DMS79 (cell line): ENCODE measurements at regions not wholly inside any gene's neighbourhood (a gene's known extent, or its start where the extent isn't known, plus 50 kb on each side); places are given as distances from the start of the nearest gene placed in this dataset.
"Not testable (repeated sequence)": the region's sequence is repeated elsewhere in the genome, so short reads cannot be mapped to it uniquely, and the experiment has no call there.

Experiments
- DNase-seq: peaks from one replicate; lab custom pipeline; 2025; lab: John Stamatoyannopoulos, UW

GRCh38 chr6:85838351-85839119 lies 195.8 kb upstream of the SYNCRIP start:
- DNase-seq, result not testable (repeated sequence)

GRCh38 chr6:85828973-85829372 lies 186.3 kb upstream of the SYNCRIP start:
- DNase-seq, result no peak

DNA sequence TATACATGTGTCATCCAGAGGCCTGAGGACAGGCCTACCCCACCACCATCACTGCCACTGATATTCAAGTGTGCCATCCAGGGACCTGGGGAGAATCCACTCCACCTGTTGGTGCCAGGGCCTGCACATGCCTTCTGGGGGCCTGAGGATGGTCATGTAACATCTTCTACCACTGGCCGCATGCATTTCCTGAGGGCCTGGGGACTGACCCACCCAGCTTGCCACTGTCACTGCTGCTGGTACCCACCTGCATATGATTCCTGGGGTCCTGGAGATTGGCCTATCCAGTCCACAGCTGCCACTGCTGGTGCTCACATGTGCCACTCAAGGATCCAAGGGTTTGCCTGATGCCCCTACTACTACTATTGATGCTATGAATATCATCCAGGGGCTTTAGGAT lies 184.3 kb upstream of the SYNCRIP start:
- no peak for DNase-seq

- no peak for DNase-seq
Observed at GRCh38 chr6:85824329-85824728, 181.6 kb upstream of the SYNCRIP start.

DNA sequence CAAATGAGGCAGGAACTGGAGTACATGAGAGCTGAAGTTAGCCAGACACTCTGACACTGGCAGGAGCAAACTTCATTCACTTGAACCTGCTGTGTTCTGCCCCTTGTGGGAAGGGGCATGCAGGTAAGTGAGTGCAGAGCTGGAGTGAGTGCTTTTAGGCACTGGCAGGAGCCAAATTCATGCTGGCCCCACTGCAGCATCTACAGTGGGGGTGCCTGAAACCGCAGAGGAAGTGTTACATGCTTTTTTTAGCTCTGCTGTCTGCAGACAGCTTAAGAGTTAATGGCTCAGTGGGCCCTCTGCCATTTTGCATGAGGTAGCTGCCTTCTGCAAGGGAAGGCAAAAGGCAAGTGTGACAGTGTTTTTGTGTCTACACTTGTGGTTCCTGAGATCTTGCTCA lies 167.9 kb upstream of the SYNCRIP start:
- no peak for DNase-seq

DNA sequence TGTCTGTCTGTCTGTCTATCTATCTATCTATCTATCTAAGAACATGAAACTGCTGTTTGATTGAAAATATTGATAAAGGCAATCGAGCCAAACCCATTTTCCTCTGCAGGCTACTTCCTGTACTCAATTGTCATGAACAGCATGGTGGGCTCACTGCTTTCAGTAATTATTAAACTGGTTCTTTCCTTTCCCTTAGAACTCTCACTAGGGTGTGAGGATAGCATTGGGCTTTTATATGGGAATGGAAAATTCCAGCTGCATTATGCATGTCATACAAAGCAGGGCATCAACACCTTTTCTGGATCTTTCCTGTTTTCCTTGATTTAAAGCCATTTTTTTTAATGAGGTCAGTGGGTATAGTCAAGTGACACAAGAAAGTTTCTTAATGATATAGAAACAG lies 161.0 kb upstream of the SYNCRIP start:
- no peak for DNase-seq

DNA sequence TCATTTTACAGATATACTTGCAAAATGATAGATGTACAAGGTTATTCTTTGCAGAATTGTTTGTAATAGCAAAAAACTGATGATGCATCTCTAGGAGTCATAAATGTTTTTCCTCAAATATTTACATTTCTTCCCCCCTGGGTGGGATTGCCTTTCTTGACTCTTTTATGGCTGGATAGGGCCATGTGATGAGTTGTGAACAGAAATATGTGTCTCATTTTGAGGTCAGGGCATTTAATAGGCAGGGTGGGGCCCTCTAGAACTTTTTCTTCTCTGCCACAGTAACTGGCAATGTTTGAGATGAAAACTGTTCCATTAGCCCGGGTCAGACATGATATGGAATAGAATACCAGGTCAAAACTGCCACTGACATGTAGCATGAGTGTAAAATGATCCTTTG lies 159.5 kb upstream of the SYNCRIP start:
- DNase-seq, result no peak

DNA sequence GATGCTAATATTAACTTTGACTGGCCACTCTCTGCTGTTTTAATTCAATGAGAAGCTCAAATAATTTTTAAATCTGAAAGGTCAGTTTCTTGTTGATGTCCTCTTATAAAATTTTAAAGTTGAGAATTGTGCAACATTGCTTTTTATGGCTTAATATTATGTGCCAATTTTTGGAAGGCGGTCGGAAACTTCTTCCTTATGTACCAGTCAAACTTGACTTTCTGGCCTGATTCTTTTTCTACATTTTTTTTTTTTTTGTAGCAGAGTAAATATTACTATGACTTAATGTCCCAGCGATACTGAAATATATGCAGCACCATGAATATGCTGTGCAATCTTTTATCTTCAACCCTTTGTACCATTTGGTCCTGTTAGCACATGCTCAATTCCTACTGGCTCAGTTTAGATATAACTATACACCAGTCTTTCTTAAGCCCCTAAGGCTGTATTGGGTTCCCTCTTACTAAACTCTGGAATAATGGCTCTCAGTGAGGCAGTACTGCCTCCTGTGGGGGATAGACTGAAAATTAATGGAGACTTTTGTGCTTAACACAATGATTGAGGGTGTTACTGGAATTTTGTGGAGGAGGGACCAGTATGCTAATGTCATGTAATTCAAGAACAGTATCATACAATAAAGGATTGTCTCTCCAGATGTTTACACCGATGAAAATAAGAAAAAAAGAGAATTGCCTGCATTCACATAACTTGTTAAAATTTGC lies 156.4 kb upstream of the SYNCRIP start:
- no peak for DNase-seq

DNA sequence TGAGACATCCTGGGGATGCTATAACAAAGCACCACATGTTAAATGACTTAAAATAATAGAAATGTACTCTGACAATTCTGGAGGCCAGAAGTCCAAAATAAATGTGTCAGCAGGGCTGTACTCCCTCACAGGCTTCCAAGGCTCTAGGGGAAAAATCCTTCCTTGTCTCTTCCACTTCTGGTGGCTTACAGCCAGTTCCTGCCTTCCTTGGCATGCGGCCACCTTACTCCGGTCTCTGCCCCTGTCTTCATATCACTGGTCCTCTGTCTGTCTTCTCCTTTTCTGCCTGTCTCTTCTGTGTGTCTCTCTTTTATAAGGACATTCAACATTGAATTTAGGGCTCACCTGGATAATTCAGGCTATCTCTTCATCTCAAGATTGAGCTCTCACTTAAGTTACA lies 155.3 kb upstream of the SYNCRIP start:
- no peak for DNase-seq

DNA sequence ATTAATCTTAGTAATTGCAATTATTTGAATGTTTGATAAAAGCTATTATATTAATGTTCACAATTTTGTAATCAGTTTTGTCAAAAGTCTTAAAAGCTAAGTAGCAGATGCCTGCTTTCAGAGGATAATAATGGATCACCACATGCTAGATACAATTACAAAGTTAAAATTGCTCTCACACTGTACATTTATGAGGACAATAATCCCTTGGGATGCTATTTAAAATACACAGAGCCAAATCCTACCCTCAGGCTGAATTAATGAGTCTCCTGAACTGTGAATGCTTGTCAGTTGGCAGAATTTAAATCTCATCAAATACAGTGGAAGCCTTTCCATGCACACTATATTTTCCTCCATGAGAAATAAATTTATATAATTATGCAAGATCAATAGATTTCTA lies 153.3 kb upstream of the SYNCRIP start:
- DNase-seq, result no peak

- DNase-seq, result no peak
Observed at GRCh38 chr6:85792254-85792653, 149.6 kb upstream of the SYNCRIP start.

DNA sequence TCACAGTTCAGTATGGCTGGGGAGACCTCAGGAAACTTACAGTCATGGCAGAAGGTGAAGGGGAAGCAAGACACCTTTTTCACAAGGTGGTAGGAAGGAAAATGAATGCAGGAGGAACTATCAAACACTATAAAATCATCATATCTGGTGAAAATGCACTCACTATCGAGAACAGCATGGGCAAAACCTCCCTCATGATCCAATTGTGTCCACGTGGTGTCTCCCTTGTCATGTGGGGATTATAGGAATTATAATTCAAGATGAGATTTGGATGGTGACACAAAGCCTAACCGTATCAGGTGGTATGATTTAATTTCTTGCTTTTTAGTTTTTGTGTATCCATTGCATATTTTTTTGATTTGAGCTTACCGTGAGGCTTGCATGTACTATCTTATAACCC lies 133.2 kb upstream of the SYNCRIP start:
- no peak for DNase-seq

DNA sequence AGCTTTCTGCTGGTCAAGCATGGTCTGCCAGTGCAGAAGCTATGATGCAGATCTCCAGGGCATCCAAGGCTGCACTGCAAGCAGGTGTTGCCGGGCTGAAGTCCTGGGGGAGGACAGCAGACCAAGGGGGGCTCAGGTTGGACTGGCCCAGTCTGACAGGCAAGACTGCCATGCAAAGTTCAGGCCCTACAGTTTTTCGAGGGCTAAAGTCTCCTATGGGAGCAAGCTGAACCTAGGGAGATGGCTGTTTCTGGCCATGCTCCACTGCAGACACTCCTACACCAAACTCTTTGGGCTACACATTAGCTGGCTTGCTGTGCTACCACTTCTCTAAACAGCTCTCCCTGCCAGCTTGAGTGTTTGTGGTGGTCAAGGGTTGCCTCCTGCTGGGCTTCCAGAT lies 130.0 kb upstream of the SYNCRIP start:
- DNase-seq, result no peak

DNA sequence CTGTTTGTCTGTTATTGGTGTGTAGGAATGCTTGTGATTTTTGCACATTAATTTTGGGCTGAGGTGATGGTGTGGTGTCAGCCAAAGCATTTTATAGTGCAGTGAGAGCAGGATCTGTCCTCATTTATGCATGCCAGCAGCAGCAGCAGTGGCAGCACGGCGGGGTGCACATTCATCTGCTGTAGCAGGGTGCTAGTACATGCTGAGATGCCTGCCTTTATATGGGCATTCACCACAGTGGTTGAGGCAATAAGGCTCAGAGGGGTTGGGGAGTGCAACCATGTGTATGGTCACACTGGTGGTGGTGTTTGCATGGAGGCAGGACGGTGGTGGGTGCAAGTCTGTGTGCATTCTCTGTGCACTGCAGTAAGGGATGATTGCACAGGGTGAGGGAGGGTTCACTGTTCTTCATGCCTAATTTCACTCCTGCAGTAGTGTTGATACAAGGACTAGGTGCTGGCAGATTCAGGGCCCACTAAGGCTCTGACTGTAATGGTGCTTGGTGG lies 129.3 kb upstream of the SYNCRIP start:
- DNase-seq, result no peak

DNA sequence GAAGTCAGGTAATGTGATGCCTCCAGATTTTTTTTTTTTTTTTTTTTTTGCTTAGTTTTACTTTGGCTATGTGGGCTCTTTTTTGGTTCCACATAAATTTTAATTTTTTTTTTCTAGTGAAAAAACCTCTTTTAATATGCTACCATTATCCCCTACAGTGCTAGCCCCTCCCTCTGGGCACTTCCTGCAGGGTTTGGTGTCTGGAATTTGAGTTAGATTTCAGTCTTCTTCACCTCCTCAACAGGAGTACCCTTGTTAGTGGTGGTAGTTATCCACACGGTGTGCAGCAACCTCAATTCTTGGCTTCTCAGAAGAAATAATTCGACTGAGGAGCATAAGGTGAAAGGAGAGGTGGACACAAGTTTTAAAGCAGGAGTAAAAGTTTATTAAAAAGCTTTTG lies 128.8 kb upstream of the SYNCRIP start:
- DNase-seq, result no peak

DNA sequence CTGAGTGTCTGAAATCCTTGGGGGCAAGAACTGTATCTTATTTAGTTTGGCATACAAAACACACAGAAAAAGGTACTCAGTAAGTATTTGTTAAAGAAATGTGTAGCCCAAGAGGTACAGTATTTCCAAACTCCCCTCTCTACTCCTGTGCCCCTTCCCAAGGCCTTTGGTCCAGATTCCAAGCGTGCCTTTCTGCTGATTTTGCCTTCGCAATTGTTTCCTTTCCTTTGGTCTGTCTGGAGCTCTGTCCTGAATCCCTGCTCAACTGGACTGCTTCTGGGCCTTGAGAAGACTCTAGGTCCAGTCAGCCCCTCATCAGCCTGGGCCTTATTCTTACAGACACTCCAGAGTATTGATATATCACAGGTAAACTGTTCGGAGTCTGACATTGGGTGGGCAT lies 122.2 kb upstream of the SYNCRIP start:
- no peak for DNase-seq

- no peak for DNase-seq
Observed at GRCh38 chr6:85756982-85757381, 114.3 kb upstream of the SYNCRIP start.

DNA sequence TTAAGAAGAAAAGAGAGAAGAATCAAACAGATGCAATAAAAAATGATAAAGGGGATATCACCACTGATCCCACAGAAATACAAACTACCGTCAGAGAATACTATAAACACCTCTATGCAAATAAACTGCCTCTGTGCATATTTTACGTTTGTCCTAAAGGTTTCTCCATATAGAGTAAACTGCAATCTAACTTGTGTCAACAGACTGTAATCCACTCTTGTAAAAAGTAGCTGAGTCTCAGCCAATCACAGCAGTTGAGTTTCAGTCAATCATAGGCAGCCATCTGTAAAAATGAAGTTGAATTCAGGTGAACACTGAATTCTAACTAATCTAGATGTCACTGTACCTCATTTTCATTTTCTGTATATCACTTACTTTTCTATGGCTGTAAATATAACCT lies 112.2 kb upstream of the SYNCRIP start:
- DNase-seq, result no peak

- no peak for DNase-seq
Observed at GRCh38 chr6:85752602-85753001, 109.9 kb upstream of the SYNCRIP start.

GRCh38 chr6:85751374-85752055 lies 108.8 kb upstream of the SYNCRIP start:
- DNase-seq, result no peak

- not testable (repeated sequence) for DNase-seq
Observed at GRCh38 chr6:85750146-85750545, 107.5 kb upstream of the SYNCRIP start.

DNA sequence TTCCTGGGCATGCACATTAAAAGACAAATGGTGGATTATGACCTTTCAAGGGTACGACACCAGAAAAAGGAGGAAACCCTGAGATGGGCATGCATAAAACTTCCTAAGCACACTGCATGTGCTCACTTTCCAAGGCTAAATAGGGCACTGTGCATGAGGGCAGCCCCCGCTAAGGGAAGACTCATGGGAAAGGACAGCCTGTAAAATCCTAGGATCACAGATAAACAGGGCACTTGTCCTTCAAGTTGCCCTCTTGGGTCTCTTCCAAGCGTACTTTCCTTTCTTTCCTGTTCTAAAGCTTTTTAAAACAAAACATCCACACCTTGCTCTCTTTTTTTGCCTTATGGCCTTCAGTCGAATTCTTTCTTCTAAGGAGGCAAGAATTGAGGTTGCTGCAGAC lies 106.5 kb upstream of the SYNCRIP start:
- DNase-seq, result no peak

- DNase-seq, result no peak
Observed at GRCh38 chr6:85747666-85748065, 105.0 kb upstream of the SYNCRIP start.
